GM19324 (cell line): ENCODE measurements at regions not wholly inside any gene's neighbourhood (a gene's known extent, or its start where the extent isn't known, plus 50 kb on each side); places are given as distances from the start of the nearest gene placed in this dataset.
"Not testable (repeated sequence)": the region's sequence is repeated elsewhere in the genome, so short reads cannot be mapped to it uniquely, and the experiment has no call there.

Experiments used
- ATAC-seq: cut with Tn5 transposase; IDR thresholded peaks from one replicate; pipeline ENCODE4 v1.9.1; 2021; ENCODE audit warnings: mild to moderate bottlenecking, moderate library complexity; ENCODE audit not compliant: unreplicated experiment, low FRiP score

DNA sequence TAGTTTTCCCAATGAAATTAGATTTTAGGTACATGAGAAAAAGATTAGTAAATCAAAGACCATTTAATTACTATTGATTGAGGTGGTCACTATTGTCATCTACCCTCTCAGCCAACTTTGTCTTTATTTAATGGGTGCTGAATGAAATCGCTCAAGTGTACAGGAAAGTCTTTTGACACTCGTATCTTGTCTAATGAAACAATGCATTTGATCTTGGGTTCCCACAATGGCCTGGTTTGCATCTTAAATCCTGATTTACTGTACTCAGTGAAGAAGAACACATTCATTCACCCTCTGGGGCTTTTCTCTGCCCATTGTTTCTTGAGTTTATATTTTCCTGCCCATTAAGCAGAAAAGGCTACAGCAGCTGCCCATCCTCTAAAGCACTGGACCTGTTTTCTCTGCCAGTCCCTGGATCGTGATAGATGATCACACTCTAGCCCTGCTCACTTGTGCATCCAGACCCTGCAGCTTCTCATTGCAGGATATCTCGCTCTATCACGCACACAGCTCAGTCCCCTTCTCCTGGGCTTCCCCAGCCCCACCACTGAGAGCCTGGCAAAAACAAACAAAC, 1369.3 kb downstream of the AACS start:
- no peak for ATAC-seq

DNA sequence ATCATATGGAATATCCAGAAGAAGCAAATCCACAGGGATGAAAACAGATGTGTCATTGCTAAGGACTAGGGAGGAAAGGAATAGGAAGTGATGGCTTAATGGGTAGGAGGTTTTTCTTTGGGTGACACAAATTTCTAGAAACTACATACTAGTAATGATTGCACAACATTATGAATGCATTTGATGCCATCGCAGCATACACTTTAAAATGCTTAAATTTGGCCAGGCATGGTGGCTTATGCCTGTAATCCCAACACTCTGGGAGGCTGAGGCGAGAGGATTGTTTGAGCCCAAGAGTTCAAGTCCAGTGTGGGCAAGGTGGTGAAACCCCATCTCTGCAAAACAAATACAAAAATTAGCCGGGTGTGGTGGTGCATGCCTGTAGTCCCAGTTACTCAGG, 1370.8 kb downstream of the AACS start:
- ATAC-seq, result no peak

DNA sequence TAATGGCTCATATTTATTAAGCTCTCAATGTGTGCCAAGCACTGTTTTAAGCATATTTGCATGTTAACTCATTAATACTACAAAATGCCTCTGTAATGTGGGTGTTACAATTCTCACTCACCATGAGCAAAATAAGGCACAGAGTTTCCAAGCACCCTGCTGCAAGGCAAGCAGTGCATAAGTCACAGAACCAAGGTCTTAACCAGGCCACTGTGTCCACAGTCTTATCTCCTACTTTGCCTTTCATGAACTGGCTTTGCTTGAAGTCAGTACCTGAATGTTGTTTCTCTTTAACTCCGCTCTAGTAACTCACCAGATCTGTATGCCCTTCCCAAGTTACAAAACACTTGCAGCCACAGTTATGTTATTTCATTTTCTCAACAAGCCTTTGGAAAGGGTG, 1372.7 kb downstream of the AACS start:
- no peak for ATAC-seq

DNA sequence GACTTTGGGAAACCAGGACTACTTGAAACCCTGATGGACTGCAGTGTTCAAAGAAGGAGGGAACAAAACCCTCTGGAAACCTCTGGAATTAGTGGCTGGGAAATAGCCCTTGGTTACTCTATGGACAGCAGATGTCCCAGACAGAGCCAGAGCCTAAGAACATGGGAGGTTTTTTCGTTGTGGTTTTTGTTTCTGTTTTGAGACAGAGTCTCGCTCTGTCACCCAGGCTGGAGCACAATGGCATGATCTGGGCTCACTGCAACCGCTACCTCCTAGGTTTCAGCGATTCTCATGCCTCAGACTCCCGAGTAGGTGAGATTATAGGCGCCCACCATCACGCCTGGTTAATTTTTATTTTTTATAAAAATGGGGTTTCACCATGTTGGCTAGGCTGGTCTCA, 1378.7 kb downstream of the AACS start:
- no peak for ATAC-seq

DNA sequence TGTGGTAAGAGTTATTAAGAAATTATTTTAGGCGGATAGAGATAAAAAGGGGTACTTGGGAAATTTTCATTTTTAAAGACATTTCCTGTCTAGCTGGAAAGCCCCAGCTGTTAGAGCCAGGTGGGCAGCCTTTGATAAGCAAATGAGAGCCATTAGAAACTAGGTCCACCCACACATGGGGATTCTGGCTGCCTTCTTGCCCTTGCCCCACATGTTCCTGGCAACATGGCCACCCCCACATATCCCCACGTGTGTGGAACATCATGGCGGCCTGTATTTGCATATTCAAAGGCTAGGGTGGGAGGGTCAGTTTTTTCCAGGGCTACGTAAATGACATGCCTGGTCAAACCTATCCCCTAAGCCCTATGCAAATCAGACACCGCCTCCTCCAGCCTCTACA, 1382.1 kb downstream of the AACS start:
- no peak for ATAC-seq

DNA sequence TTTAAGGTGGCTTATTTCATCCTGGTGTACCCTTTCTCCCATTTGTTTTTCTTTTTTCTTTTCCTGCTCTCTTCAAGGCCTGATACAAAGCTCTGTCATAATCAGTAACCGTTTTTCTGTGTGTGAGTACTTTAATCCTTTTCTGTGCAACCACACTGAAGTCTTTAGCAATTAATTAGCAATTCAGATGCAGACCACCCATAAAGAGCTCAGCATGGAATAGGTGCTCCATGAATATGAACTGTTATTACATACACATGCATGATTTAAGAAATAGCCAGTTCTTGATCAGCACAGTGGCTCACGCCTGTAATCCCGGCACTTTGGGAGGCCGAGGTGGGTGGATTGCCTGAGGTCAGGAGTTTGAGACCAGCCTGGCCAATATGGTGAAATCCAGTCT, 1386.6 kb downstream of the AACS start:
- ATAC-seq, result no peak

DNA sequence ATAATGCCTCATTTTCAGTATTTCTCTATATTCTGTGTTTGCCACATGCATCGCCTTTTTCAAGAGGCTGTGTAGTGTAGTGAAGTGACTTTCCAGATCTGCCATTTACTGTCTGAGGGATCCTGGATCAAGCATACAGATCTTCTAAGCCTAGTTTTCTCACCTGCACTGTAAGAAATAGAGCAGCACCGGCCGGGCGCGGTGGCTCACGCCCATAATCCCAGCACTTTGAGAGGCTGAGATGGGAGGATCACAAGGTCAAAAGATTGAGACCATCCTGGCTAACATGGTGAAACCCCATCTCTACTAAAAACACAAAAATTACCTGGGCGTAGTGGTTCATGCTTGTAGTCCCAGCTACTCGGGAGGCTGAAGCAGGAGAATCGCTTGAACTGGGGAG, 1387.5 kb downstream of the AACS start:
- not testable (repeated sequence) for ATAC-seq

DNA sequence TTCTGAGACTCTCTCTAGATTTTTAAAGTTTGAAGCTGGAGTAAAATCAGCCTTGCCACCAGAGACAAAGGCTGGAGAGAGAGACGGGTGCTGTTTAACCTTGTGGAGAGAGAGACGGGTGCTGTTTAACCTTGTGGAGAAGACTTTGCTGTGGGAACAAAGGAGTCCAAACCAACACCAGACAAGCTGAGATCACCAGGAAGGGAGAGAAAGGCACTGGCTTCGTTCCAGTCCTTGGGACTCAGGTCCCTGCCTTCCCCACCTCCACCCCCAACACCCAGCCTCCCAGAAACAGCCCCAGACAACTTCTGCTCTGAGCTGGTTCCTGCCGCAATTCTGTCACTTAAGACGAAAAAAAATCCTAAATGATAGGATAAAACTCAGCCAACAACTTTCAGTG, 1389.3 kb downstream of the AACS start:
- ATAC-seq, result no peak

DNA sequence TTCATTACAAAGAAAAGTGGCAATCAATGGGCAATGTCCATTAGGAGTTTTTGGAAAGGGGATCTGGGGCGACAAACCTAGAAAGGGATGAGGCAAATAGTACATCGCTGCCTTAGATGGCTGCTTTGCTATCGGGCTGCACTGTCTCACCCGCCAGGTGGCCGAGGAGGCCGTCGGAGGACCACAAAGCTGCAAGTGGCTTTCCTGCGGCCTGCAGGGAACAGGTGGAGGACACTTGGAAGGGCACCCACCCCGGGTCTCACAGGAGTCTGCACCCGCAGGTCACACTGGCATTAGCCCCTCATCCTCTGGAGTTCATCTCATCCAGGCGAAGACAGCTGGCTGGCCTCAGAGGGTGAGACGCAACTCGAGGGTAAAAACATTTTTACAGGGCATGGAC, 1392.5 kb downstream of the AACS start:
- ATAC-seq, result no peak

DNA sequence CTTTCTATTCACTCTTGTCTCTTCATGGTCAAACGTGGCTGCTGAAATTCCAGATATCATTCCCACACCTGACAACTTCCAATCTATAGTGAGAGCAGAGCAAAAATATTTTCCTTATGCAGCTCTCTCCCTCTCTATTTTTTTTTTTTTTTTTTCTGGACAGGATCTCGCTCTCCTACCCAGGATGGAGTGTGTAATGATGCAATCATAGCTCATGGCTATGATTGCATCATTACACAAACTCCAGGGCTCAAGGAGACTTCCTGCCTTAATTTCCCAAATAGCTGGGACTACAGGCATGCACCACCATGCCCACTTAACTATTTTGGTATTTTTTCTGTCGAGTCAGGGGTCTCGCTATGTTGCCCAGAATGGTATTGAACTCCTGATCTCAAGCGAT, 1398.9 kb downstream of the AACS start:
- no peak for ATAC-seq

DNA sequence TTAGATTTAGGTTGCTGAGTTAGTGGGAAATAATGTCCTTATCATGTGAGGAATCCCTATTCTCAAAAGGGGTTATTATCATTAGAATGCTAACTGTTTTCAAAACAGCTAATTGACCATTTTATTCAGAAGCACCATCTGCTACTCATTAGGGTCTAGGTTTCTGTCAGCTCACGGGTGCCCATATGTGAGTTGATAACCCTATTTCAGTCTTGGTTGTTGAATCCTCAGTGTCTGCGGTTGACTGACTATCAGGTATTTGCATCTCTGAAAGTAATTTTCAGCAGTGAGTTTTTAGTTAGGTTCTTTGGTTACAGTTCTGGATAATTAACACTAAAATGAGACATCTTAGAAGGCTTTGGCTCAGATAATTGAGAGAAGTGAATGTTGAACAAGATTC, 1404.0 kb downstream of the AACS start:
- ATAC-seq, result no peak

DNA sequence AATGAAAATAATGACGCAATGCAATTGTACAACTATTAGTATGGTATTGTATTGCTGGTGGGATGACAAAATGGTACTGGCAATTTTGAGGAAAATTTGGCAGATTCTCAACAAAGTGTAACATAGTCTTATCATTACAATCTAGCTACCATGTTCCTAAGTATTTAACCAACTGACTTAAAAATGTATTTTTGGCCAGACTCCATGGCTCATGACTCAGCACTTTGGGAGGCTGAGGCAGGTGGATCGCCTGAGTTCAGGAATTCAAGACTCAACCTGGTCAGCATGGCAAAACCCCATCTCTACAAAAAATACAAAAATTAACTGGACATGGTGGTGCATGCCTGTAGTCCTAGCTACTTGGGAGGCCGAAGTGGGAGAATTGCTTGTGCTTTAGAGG, 1409.5 kb downstream of the AACS start:
- no peak for ATAC-seq

DNA sequence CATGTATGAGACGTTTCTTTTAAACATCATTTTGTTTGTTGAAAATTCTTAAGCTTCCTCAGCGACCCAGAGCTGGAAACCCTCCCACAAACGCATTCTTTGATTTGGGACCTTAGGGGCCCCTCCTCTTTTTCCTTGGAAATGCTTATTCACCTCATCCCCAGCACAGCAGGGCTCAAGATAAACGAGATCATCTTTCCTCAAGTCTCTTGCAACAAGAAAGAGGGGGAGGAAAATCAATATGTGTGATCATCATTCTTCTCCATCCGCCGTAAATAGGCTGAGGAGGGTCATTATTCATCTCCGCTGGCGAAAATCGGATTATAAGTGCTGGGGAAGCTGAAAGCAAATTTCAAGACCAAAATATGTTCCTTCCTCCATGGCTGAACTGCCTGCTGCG, 1415.2 kb downstream of the AACS start:
- no peak for ATAC-seq

DNA sequence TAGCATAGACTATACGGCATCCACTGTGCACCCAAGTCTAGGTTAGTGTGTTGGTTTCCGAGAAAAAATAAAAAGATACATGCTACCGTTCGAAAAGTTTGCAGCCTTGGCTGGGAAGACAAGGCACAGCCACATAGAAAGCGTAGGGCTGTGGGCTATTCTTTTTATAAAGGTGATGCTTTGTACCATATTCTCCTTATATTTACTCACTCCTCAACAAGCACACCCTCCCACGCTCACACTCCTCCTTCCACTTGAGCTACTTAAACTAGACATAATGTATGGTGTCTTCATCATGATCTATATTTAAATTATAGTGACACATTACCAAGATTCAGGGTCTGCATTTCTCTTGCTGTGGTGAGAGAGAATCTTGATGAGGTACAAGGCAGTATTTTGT, 1416.5 kb downstream of the AACS start:
- ATAC-seq, result no peak

DNA sequence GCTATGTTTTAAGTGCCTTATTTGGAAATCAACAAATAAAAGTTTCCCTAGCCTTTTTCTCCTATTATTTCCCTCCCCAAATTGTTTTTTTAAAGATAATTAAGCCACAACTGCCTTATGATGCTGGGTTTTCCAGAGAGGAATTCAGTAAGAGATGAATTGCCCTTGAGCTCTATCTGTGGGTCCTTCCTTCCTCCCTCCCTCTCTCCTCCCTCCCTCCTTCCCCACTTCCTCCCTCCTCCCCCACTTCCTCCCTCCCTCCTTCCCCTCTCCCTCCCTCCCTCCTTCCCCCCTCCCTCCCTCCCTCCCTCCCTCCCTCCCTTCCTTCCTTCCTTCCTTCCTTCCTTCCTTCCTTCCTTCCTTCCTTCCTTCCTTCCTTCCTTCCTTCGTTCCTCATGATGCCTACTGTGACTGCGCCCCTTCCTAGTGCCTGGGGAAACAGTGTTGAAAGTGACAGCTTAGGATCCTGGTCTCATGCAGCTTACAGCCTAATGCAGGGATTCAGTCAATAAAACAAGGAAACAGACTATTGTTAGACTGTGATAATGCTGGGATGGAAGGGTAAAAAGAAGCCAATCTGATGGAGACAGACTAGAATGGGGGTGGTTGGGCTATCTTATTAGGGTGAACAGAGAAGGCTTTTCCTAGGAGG, 1417.1 kb downstream of the AACS start:
- ATAC-seq, result no peak

DNA sequence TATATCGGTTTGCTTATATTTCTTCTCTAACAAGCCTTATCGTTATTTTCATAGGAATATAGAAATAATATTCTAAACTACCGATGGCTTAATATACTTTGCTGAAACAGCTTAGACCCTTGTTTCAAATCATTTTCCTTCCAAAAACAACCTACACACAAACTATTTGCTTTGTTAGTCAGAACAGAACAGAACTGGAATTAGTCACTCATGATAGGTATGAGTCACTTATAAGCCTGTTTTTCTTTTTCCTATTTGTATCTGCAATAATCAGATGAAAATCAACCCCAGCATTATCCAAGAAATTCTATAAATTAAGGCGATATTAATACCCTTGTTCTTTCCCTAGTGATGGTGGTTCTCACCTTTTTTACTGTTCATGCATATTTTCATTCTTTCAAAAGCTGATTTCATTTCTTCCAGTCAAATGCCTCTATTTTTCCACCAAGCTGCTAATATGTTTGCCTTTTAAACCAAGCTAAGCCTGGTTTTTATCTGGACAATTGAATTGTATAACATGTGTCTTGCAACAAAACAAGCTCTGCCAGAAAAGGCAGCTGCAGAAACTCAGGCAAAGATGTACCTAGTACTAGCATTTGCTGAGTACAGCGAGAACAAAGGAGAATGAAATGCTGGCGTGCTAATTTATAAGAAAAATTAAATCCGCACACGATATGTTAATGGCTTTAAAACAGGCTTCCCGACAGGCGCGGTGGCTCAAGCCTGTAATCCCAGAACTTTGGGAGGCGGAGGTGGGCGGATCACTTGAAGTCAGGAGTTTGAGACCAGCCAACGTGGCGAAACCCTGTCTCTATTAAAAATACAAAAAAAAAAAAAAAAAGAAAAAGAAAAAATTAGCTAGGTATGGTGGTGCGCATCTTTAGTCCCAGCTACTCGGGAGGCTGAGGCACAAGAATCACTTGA, 1418.2 kb downstream of the AACS start:
- ATAC-seq, result no peak

DNA sequence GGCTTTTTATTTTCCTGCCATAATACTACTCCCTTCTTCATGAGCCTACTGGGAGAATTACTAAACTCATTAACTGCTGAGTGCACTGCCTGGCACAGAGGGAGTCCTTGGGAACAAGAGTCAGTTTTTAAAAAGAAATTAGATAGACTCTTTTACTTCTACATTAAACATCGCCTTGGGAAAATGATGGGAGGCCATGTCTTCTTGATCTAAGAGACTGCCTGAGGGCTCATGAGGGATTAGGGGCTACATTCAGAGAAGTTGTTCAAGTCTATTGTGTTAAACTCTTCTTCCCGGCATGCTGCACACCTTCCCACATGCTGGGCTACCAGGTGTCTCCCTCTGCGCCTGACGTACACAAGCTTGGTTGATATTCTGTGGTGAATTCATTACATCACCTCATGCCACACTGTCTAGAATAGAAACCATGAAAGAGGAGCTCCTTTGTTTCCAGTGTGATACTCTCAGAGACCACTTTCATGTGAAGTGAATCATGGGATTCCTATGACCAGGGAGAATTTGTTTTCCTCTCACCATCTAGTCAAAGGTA, 1422.3 kb downstream of the AACS start:
- no peak for ATAC-seq

DNA sequence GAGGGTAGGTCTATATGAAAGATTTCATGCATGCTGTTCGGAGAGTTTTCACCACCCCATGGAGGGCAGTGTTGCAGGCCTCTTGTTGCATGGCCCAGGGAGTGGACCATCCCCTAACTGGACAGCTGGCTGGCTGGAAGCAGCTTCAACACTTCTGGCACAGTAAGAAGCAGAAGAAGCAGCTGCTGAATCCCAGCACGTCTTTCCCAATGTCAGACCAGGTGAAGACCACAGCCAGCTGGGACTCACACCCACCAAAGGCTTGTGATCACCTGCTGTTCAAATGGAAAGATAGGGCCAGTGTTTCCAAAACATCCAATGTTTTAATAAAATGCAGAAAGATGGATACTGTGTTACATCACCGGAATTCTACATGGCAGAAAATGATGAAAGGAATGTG, 1423.6 kb downstream of the AACS start:
- ATAC-seq, result no peak

DNA sequence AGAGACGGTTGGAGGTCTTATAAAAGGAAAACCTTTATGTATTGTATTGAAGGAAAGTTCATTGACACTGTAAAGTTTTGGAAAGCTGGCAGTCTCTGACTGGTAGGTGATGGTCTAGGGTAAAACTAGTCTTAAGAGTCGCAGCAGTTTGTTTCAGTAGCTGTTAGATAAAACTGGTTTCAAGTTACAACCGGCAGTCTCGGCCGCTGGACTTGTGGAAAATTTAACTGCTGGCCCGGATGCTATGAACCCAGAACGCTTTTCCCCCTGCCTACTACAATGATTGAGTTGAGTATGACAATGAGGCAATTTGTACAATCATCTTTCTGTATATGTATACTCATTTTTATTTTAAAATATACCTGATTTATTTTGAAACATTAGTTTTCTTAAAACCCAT, 1426.9 kb downstream of the AACS start:
- no peak for ATAC-seq

DNA sequence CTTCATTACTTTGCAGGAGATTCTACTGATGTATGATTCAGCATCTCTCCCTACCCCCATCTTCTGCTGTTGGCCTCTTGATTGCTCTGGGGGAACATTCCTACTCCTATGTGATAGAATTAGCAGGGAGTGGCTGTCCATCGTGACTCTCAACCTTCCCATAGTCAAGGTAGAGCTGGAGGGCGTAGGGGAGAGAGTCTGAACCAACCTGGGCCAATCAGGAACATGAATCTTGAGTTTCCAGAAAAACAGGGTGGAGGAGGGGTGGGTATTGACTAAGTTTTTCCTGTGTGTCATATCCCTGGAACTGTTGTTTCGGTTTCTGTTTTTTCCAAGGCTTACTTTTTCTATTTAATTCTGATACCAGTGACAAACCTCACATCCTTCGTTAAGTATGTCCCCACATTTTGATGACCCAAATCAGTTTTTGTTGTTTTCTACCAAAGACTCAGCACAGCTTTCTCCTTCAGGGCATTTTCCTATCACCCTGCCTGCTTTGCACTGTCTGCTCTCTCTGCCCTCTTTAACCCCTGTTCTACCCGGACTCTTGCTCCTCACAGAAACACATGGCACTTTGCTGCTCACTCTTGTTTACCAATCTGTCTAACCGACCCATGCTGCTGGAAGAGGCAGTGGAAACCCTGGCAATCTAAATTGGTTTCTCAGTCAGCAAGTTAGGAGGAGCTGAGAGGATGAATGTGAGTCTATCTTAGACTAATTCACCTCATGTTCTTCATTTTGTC, 1428.3 kb downstream of the AACS start:
- no peak for ATAC-seq

DNA sequence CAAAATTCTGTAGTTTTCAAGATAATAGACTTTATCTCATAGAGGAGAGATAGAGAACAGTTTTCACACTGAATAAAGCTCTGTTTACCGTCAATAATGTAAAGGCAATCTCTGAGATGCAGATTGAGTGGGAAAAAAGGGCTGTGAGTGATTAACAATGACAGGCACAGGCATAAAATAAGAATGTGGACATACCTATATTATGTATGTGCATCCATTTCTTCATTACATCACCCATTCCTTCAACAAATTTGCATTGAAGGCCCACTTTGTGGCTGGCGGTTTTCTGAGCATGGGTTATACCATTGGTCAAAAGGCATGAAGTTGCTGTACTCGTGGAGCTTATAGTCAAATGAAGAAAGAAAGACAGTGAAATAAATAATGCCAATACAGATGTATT, 1431.0 kb downstream of the AACS start:
- ATAC-seq, result no peak
